HUES64 (cell line): ENCODE measurements at regions not wholly inside any gene's neighbourhood (a gene's known extent, or its start where the extent isn't known, plus 50 kb on each side); places are given as distances from the start of the nearest gene placed in this dataset.

Experiments
- H3K27ac ChIP-seq: 2 replicates; pipeline ENCODE4 v1.7.0; 2013; ENCODE audit warnings: low read depth, low read length, inconsistent platforms
- H3K27me3 ChIP-seq: 2 replicates; pipeline ENCODE4 v1.6.1; 2013; ENCODE audit warnings: mild to moderate bottlenecking, low read length; ENCODE audit not compliant: insufficient read depth
- H3K36me3 ChIP-seq: 2 replicates; pipeline ENCODE4 v1.6.1; 2013; ENCODE audit warnings: mild to moderate bottlenecking, low read length; ENCODE audit not compliant: insufficient read depth
- H3K4me1 ChIP-seq: 2 replicates; pipeline ENCODE4 v1.6.1; 2013; ENCODE audit warnings: mild to moderate bottlenecking, low read length, moderate library complexity; ENCODE audit not compliant: insufficient read depth
- H3K4me3 ChIP-seq: 2 replicates; pipeline ENCODE4 v1.5.1; 2013; ENCODE audit warnings: mild to moderate bottlenecking, low read length, moderate library complexity
- H3K9ac ChIP-seq: 2 replicates; pipeline ENCODE4 v1.6.1; 2013; ENCODE audit warnings: mild to moderate bottlenecking, low read depth, low read length
- H3K9me3 ChIP-seq: 2 replicates; pipeline ENCODE4 v1.6.1; 2013; ENCODE audit warnings: low read depth, low read length; ENCODE audit not compliant: insufficient read depth
- WGBS: fragments of 150-250, 120-280 bp; methylation state at CpG from one replicate; pipeline ENCODE4 v1.1.7; 2013; ENCODE audit warnings: missing lambda C conversion rate; 5-methylcytosine and 5-hydroxymethylcytosine counted together

DNA sequence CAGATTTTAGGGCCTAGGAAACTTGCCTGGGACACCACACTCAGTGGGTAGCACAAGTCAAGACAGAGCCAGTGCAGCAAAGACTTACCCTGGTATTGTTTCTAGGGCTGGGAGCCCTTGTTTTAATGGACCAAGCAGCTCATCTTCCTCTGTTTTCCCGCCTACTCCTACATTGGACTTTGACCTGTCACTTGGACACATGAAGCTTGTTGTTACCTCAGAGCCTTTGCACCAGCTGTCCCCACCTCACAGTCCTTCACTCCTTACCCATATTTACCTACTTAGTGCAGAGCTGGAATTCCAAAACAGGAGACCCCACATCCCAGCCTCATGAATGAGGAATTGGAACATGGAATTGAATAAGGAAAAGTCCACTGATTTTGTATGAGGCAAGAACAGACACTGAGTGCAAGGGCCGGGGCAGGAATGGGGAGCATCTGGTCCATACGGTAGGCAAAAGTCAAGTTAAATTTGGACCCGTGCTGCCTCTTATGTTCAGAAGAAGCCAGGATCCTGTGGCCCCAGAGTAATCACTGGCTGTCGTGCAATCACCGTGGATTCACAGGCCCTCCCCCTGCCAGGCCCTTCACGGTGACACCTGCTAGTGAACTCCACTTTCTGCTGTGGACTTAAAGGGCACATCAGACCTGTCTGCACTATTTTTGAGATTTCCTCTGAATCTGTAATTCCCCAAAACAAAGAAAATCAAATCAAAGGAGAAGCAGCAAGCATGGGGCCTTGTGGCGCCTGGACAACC is 236.9 kb upstream of the PMEPA1 start:
- Histone ChIP-seq H3K36me3 (no peaks in the 10 kb centered on the region), H3K27ac (no peak overlapping the region), H3K9me3 (no peaks in the 10 kb centered on the region), H3K4me3 (no peak overlapping the region), H3K27me3 (no peaks in the 10 kb centered on the region), H3K4me1 (no peaks in the 10 kb centered on the region; the same call in 1 of the 2 replicates), H3K9ac (no peak overlapping the region)
- WGBS = 94% methylated on average over 8 of the region's 8 CpGs

DNA sequence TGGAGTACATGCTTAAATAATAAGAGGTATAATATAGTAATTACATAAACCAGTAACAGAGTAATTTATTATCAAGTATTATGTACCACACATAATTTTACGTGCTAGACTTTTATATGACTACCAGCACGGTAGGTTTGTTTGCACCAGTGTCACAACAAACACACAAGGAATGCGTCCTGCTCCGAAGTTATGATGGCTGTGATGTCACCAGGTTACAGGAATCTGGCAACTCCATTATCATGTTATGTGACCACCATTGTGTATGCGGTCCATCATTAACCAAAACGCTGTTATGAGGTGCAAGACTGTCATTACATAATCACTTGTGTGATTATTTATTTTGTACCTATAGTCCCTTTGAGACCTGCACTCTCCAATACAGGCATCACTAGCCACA is 235.2 kb upstream of the PMEPA1 start:
- Histone ChIP-seq H3K9me3 (no peaks in the 10 kb centered on the region), H3K36me3 (no peaks in the 10 kb centered on the region), H3K27ac (no peak overlapping the region), H3K9ac (no peak overlapping the region), H3K4me1 (no peaks in the 10 kb centered on the region; the same call in 1 of the 2 replicates), H3K27me3 (no peaks in the 10 kb centered on the region), H3K4me3 (no peak overlapping the region)
- 96% methylated on average over 5 of the region's 6 CpGs for WGBS

DNA sequence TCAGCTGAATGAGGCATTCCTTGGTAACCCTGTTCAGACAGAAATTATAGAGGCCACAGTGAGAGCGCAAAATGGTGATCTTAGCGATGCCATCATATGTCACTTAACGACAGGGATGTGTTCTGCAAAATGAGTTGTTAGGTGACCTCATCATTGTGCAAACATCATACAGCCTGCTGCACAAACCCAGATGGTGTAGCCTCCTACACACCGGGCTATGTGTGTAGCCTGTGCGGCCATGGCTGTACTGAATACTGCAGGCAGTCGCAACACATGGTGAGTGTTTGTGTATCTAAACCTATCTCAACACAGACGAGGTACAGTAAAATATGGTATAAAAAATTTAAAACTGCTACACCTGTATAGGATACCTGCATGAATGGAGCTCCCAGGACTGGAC is 234.1 kb upstream of the PMEPA1 start:
- H3K9ac ChIP-seq = no peak overlapping the region
- WGBS = 96% methylated on average over 6 of the region's 7 CpGs
- H3K27ac ChIP-seq = no peak overlapping the region
- no peak overlapping the region for H3K4me3 ChIP-seq
- H3K4me1 ChIP-seq = peaks cover 4% of the 10 kb centered on the region; the same call in 1 of the 2 replicates
- no peaks in the 10 kb centered on the region for H3K27me3 ChIP-seq
- no peaks in the 10 kb centered on the region for H3K36me3 ChIP-seq
- no peaks in the 10 kb centered on the region for H3K9me3 ChIP-seq

DNA sequence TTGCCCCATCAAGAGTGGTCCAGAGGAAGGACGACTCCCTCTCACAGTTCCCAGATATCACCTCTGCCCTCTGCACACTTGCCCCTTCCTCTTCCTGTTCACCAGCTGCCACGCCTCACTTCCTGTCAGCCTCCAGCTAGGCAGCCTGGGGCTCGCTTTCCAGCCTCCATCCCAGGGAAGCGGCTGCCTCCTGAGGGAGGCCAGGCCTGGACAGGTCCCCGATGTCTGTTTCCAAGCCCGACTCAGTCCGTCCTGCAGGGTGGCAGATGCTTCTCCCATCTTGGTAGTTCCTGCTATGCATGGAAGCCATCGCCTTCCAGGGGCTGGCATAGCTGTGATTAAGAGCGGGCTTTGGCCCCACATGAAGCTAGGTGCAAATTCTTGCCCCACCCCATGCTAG is 233.5 kb upstream of the PMEPA1 start:
- H3K9me3 ChIP-seq = no peaks in the 10 kb centered on the region
- no peak overlapping the region for H3K4me3 ChIP-seq
- no peak overlapping the region for H3K27ac ChIP-seq
- no peaks in the 10 kb centered on the region for H3K36me3 ChIP-seq
- H3K4me1 ChIP-seq = peaks cover 7% of the 10 kb centered on the region; the same call in 1 of the 2 replicates
- 95% methylated on average over 9 of the region's 9 CpGs for WGBS
- no peaks in the 10 kb centered on the region for H3K27me3 ChIP-seq
- no peak overlapping the region for H3K9ac ChIP-seq

DNA sequence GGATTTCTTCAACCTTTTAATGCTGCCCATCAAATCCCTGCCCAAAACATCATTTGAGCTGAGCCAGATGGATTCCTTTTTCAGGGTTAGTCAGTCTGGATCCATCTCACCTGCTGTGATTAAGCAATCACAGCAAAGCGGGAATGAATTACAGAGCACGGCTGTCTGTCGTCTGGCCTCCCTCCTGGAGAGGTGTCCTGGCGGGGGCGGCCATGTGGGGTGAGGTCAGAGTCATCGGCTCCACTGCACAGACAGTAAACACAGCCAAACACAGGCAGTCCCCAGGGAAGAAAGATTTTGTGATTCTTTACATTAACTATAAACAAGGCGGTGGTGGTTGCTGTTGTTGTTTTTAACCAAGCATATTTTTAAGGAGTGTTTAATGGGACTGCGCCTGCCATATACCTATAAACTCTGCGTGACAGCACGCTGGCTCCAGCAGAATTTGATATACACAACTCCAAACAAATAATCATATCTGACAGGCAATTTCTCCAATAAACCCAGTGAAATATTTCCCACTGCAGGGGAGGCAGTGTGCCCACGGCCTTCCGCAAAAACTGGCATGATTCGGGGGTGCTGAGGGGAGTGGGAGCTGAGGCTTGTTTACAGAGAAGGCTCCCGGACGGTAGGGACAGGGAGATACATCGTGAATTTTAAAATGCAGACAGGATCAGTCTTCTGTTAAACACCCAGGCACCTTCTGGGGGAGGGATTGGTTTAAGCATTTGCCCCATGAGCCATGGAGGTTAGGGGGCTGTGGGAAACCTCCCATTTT is 232.0 kb upstream of the PMEPA1 start:
- no peak overlapping the region for H3K4me3 ChIP-seq
- no peak overlapping the region for H3K9ac ChIP-seq
- H3K27me3 ChIP-seq = no peaks in the 10 kb centered on the region
- WGBS = 84% methylated on average over 13 of the region's 16 CpGs
- H3K36me3 ChIP-seq = no peaks in the 10 kb centered on the region
- H3K4me1 ChIP-seq = peaks cover 7% of the 10 kb centered on the region; the same call in 1 of the 2 replicates
- no peaks in the 10 kb centered on the region for H3K9me3 ChIP-seq
- H3K27ac ChIP-seq = no peak overlapping the region

DNA sequence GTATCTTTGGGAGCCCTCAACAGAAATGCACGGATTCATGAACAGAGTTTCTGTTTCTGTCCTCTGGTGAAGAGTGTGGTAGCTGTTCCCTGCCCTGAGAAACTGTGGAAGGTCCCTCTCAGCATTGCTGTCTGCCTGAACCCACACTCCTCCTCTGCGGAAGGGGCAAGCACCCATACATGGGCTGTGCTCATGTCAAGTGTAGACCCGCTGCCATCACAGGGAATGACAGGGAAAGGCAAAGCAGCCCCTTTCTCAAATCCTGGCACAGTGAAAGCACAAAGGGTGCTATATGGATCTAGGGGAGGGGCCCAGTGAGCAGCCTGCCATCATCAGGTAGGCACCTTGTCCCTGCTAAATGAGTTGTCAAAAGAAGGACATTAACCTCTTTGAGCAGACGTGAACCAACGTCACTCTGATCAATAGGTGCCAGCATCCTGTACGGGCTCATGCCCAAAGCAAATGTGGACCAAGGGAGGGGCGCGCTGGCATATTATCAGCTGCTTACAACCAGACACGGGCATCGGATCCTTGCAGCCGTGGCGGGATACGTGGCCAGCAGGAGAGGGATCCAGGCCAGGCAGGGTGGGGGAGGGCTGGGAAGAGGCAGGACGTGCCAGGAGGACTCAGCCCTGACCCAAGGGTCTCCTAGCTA is 231.2 kb upstream of the PMEPA1 start:
- no peak overlapping the region for H3K27ac ChIP-seq
- H3K36me3 ChIP-seq = no peaks in the 10 kb centered on the region
- H3K9me3 ChIP-seq = no peaks in the 10 kb centered on the region
- no peak overlapping the region for H3K9ac ChIP-seq
- no peak overlapping the region for H3K4me3 ChIP-seq
- no peaks in the 10 kb centered on the region for H3K27me3 ChIP-seq
- H3K4me1 ChIP-seq = peaks cover 7% of the 10 kb centered on the region; the same call in 1 of the 2 replicates
- 91% methylated on average over 14 of the region's 14 CpGs for WGBS

DNA sequence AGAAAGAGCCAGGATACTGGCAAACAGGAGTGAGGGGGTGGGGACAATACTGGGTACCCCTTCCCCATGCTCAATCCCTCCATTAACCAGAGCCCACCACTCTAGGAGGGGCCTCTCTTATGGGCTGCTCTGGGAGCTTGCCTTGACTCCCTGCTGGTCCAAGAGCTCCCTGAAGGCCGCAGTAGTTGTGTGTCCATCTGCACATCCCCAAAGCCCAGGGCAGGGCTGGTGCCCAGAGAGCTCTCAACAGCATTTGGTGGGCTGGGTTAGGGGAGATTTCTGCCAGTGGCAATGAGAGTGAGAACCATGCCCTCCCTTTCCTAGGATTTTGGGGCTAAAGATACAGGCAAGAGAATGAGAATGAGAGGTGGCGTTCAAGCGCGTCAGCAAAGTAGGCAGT is 230.6 kb upstream of the PMEPA1 start:
- Histone ChIP-seq H3K27me3 (no peaks in the 10 kb centered on the region), H3K9me3 (no peaks in the 10 kb centered on the region), H3K27ac (no peak overlapping the region), H3K9ac (no peak overlapping the region), H3K4me1 (peaks cover 7% of the 10 kb centered on the region; the same call in 1 of the 2 replicates), H3K36me3 (no peaks in the 10 kb centered on the region), H3K4me3 (no peak overlapping the region)
- WGBS = 100% methylated on average over 4 of the region's 4 CpGs

DNA sequence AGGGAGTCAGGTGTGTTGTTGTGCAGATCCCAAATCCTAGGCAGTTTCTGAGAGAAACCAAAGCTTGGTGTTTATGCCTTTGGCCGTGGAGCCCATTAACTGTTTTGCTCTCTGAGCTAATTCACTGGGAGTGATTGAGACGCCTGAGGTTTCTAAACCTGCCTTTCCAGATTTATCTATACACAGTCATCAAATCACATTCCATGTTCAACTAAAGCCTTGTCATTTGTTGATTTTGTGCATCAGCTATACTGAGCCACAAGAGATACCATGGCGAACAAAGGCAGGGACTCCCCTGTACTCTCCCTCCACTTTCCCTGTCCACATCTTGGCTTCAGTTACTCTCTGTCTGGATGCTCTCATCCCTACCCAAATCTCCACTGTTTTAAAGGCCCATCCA is 229.7 kb upstream of the PMEPA1 start:
- Histone ChIP-seq H3K36me3 (no peaks in the 10 kb centered on the region), H3K27me3 (no peaks in the 10 kb centered on the region), H3K4me3 (no peak overlapping the region), H3K27ac (no peak overlapping the region), H3K4me1 (peaks cover 7% of the 10 kb centered on the region; the same call in 1 of the 2 replicates), H3K9me3 (no peaks in the 10 kb centered on the region), H3K9ac (no peak overlapping the region)
- WGBS = 92% methylated on average over 3 of the region's 3 CpGs

DNA sequence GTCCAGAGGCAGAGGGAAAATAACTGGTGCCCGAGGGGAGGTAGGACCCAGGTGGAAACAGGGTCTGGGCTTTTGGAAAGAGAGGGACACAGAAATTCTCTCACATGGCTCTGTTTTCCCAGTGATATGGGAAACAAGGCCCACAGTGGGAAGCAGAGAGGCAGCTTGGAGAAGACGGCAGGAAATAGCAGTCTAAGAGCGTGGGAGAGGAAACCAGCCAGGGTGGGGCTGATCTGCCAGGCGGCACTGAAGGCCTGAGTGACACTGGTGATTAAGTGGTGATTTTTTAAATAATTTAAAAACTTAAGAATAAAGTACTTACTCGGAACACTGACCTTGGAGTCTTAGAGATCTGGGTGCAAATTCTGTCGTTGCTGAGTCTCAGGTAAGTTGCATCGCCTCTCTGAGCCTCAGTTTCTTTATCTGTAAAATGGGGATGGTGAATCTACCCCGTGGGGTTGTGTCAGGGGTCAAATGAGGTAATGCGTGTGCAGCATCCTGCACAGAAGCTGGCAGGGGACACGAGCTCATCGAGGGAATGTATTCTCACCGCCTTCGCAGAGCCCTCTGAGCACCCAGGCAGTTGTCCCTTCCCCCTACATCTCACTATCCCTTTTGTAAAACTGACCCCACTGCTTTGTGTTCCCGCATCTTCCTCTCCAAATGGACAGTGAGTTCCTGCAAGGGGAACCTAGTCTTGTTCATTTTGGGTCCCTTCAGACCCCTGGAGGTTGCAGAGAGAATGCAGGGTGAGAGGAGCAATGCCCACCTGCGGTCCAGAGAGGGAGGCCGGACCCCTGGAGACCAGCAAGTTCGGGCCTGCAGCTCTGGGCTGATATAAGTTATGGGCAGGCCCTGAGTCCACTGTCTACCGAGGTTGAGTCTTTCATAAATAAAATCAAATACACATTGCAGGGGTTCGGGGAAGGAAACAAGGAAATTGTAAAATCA is 228.6 kb upstream of the PMEPA1 start:
- Histone ChIP-seq H3K36me3 (no peaks in the 10 kb centered on the region), H3K4me3 (no peak overlapping the region), H3K4me1 (peaks cover 7% of the 10 kb centered on the region; the same call in 1 of the 2 replicates), H3K9ac (no peak overlapping the region), H3K27me3 (no peaks in the 10 kb centered on the region), H3K27ac (no peak overlapping the region), H3K9me3 (no peaks in the 10 kb centered on the region)
- 81% methylated on average over 19 of the region's 19 CpGs for WGBS

DNA sequence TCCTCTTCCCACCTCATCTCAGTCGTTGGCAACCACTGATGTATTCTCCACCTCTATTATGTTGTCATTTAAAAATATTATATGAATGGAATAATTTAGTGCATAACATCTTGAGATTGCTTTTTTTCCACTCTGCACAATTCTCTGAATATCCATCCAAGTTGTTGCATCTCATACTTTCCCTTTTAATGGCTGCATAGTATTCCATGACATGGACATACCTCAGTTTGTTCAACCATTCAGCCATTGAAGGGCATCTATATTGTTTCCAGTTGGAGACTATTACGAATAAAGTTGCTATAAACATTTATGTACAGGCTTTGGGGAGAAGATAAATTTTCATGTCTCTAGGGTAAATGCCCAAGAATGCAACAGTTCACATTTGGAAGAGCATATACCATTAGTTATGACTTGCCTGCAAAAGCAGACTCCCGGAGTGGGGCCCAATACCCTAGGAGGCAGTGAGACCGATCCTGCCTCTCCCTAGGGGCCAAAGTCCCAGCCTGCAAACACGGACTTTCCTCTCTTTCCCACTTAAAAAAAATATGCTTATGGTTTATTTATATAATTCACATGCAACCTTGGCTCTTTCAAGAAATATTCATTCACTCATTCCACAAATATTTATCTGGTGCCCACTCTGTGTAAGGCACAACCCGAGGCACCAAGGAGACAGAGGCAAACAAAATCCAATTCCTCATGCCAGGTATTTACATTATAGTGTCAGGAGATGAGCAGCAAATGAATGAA is 227.0 kb upstream of the PMEPA1 start:
- Histone ChIP-seq H3K27me3 (no peaks in the 10 kb centered on the region), H3K9ac (no peak overlapping the region), H3K4me1 (peaks cover 7% of the 10 kb centered on the region; the same call in 1 of the 2 replicates), H3K27ac (no peak overlapping the region), H3K36me3 (no peaks in the 10 kb centered on the region), H3K9me3 (no peaks in the 10 kb centered on the region), H3K4me3 (no peak overlapping the region)
- 92% methylated on average over 4 of the region's 6 CpGs for WGBS
